ENCODE measurements at regions not wholly inside any gene's neighbourhood (a gene's known extent, or its start where the extent isn't known, plus 50 kb on each side); places are given as distances from the start of the nearest gene placed in this dataset.

GRCh38 chr6:48658915-48659314, 547.9 kb upstream of the PTCHD4 start:
- TF ChIP-seq CTCF (optimal IDR thresholded peaks at IDR 0.05 in 1 of 3, IDR thresholded peaks at IDR 0.05 in 1 of 3, conservative IDR thresholded peaks at IDR 0.05 in 1 of 3; ENCODE audit: extremely low read depth in 1 of 3, insufficient read depth in 2 of 3, low read length in 3 of 3) (no peak), EZH2 (IDR thresholded peaks at IDR 0.05; ENCODE audit: low read length) (no peak)

Measured in keratinocyte (primary cell).